ENCODE measurements at regions not wholly inside any gene's neighbourhood (a gene's known extent, or its start where the extent isn't known, plus 50 kb on each side); places are given as distances from the start of the nearest gene placed in this dataset.

GRCh38 chr4:38489924-38490639, 173.9 kb upstream of the KLF3 start:
- DNase-seq: no peak

GRCh38 chr4:38490753-38491446, 173.1 kb upstream of the KLF3 start:
- DNase-seq: no peak

GRCh38 chr4:38491854-38492478, 172.0 kb upstream of the KLF3 start:
- no peak for DNase-seq

- no peak for DNase-seq
Measured at GRCh38 chr4:38493066-38493465, 170.9 kb upstream of the KLF3 start.

GRCh38 chr4:38495446-38495845, 168.6 kb upstream of the KLF3 start:
- no peak for DNase-seq

- DNase-seq: no peak
Measured at GRCh38 chr4:38497121-38497520, 166.9 kb upstream of the KLF3 start.

GRCh38 chr4:38499101-38499500, 164.9 kb upstream of the KLF3 start:
- DNase-seq: no peak

GRCh38 chr4:38500433-38500832, 163.6 kb upstream of the KLF3 start:
- no peak for DNase-seq

GRCh38 chr4:38501698-38502097, 162.3 kb upstream of the KLF3 start:
- DNase-seq: no peak

- no peak for DNase-seq
Measured at GRCh38 chr4:38503689-38504395, 160.2 kb upstream of the KLF3 start.

- DNase-seq: no peak
Measured at GRCh38 chr4:38504396-38504715, 159.6 kb upstream of the KLF3 start.

GRCh38 chr4:38509551-38509950, 154.4 kb upstream of the KLF3 start:
- no peak for DNase-seq

- DNase-seq: no peak
Measured at GRCh38 chr4:38510201-38510600, 153.8 kb upstream of the KLF3 start.

GRCh38 chr4:38511702-38512101, 152.3 kb upstream of the KLF3 start:
- no peak for DNase-seq

GRCh38 chr4:38512840-38513239, 151.2 kb upstream of the KLF3 start:
- DNase-seq: no peak

GRCh38 chr4:38514465-38515146, 149.4 kb upstream of the KLF3 start:
- DNase-seq: no peak

GRCh38 chr4:38516190-38516589, 147.8 kb upstream of the KLF3 start:
- no peak for DNase-seq

- DNase-seq: no peak
Measured at GRCh38 chr4:38519666-38520065, 144.3 kb upstream of the KLF3 start.

GRCh38 chr4:38523054-38523453, 140.9 kb upstream of the KLF3 start:
- DNase-seq: no peak

GRCh38 chr4:38523524-38524448, 140.2 kb upstream of the KLF3 start:
- no peak for DNase-seq

GRCh38 chr4:38526412-38526811, 137.6 kb upstream of the KLF3 start:
- no peak for DNase-seq

Measured in DMS153 (cell line).